Heart left ventricle (tissue), 16 donors: ENCODE measurements at regions not wholly inside any gene's neighbourhood (a gene's known extent, or its start where the extent isn't known, plus 50 kb on each side); places are given as distances from the start of the nearest gene placed in this dataset.

Experiments
- ATAC-seq, 4 donors: fragments of 200-7000 bp; cut with Tn5 transposase; one replicate each; pipeline ENCODE4 v1.9.1; 2020 to 2022; ENCODE audit warnings: moderate library complexity in 4 of 4, mild to moderate bottlenecking in 3 of 4, moderate number of reproducible peaks in 1 of 4
- DNase-seq, 5 donors: peaks; one replicate each; pipeline ENCODE4 v3.0.0-alpha.2; 2020
- H3K27ac ChIP-seq, 12 donors: fragments of 200-600 bp; sonication (generic) in 4 of 12; one replicate each; pipeline versions ENCODE4 v1.5.0 to v1.8.0; 2016 to 2022; ENCODE audit warnings: mild to moderate bottlenecking in 2 of 12
- H3K27me3 ChIP-seq, 9 donors: fragments of 200-600 bp; sonication (generic) in 2 of 9; one replicate each; pipeline versions ENCODE4 v1.5.1 to v1.8.0; 2016 to 2022; ENCODE audit warnings: mild to moderate bottlenecking in 3 of 9
- H3K36me3 ChIP-seq, 9 donors: fragments of 200-600 bp; sonication (generic) in 2 of 9; one replicate each; pipeline versions ENCODE4 v1.5.0 to v1.8.0; 2018 to 2022; ENCODE audit warnings: mild to moderate bottlenecking in 2 of 9
- H3K4me1 ChIP-seq, 12 donors: fragments of 200-600 bp; sonication (generic) in 4 of 12; one replicate each; pipeline versions ENCODE4 v1.5.0 to v1.8.0; 2016 to 2022; ENCODE audit warnings: mild to moderate bottlenecking in 3 of 12
- H3K4me3 ChIP-seq, 12 donors: fragments of 200-600 bp; sonication (generic) in 4 of 12; one replicate each; pipeline versions ENCODE4 v1.5.0 to v1.8.0; 2017 to 2022; ENCODE audit warnings: mild to moderate bottlenecking in 9 of 12, moderate library complexity in 4 of 12
- H3K9me3 ChIP-seq, 12 donors: fragments of 200-600 bp; sonication (generic) in 4 of 12; one replicate each; pipeline versions ENCODE4 v1.5.0 to v1.8.0; 2016 to 2022; ENCODE audit warnings: mild to moderate bottlenecking in 1 of 12
- POLR2A ChIP-seq, 2 donors: fragments of 450-650 bp; IDR thresholded peaks; one replicate each; pipeline ENCODE4 v1.6.1; 2017; ENCODE audit warnings: antibody characterized with exemption in 2 of 2, mild to moderate bottlenecking in 2 of 2, moderate library complexity in 2 of 2
- WGBS, 4 donors: extraction: QIAGEN DNeasy Blood & Tissue Kit in 2 of 4; methylation state at CpG; one replicate each; pipeline versions ENCODE4 v1.1.5 to v1.1.7; 2013 to 2018; 5-methylcytosine and 5-hydroxymethylcytosine counted together
- intact Hi-C, 10 donors: fragments of 100-400 bp; cut with DNase I; formaldehyde crosslinking; loops; one replicate each; pipeline versions ENCODE4 v1.11.1 to v1.14.2; 2022
- TF ChIP-seq, protein P1 (sequence below), 12 donors: fragments of 200-600 bp; sonication (generic) in 4 of 12; IDR thresholded peaks; one replicate each; pipeline versions ENCODE4 v1.5.0 to v1.8.0; 2018 to 2022; ENCODE audit warnings: antibody characterized with exemption in 12 of 12, mild to moderate bottlenecking in 5 of 12
- donor health status: ischemic (EF 13 %, LVEDD 7.1; RV severe dilation, severe dysfunction).
- donor health status: healthy with polysubstance abuse.
- donor health status: DM: no; HTN: yes; CAD: no.
- donor health status: DM: no; HTN: no; CAD: no.
- donor health status: ischemic (EF 25% LVEDD 6.9; RV normal size, moderate dysfunction).
- donor health status: ischemic (EF 25% LVEDD 5.7; RV mildly dilated, moderate dysfunction).
- donor health status: healthy.
- donor health status: DM: yes; HTN: yes; CAD: no.
- donor health status: ischemic (EF 35%, LVEDD 5.7; RV mildly dilated, moderate dysfunction).
- donor health status: nonischemic (EF 11% LVEDD 7.7; RV severe dilation, severe dysfunction).
- donor health status: DM: yes; HTN: yes; CAD: no.
- donor health status: PGD.
- donor health status: ischemic (EF 29% LVEDD 5.4; RV normal size, mild dysfunction).
- donor health status: nonischemic (EF 23%, LVEDD 6.1; RV moderate dilation, normal function).

DNA sequence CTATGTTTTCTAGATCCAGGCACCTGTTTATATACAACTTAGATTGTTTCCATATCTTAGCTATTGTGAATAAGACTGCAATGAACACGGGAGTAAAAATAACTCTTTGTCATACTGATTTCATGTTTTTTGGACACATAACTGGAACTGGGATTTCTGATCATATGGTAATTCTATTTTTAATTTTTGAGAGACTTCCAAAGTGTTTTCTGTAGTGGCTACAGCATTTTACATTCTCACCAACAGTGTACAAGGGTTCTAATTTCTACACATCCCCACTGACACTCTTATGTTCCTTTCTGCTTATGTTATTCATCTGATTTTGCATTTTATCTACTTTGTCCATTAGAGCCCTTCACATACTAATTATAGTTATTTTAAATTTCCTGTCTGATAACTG is 1152.9 kb downstream of the SLITRK1 start:
- H3K9me3 ChIP-seq = peaks cover 0 to 8% (median 0%) of the 10 kb centered on the region in 12 donors
- TF ChIP-seq POLR2A (IDR thresholded peaks at IDR 0.05) = no peak
- TF ChIP-seq, protein P1, sequence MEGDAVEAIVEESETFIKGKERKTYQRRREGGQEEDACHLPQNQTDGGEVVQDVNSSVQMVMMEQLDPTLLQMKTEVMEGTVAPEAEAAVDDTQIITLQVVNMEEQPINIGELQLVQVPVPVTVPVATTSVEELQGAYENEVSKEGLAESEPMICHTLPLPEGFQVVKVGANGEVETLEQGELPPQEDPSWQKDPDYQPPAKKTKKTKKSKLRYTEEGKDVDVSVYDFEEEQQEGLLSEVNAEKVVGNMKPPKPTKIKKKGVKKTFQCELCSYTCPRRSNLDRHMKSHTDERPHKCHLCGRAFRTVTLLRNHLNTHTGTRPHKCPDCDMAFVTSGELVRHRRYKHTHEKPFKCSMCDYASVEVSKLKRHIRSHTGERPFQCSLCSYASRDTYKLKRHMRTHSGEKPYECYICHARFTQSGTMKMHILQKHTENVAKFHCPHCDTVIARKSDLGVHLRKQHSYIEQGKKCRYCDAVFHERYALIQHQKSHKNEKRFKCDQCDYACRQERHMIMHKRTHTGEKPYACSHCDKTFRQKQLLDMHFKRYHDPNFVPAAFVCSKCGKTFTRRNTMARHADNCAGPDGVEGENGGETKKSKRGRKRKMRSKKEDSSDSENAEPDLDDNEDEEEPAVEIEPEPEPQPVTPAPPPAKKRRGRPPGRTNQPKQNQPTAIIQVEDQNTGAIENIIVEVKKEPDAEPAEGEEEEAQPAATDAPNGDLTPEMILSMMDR (IDR thresholded peaks at IDR 0.05) = no peak
- WGBS, 4 donors = 29 to 51% (median 40%) methylated on average over 1 of the region's 1 CpG
- no peak for DNase-seq
- no peak overlapping the region for H3K27ac ChIP-seq
- no peaks in the 10 kb centered on the region for H3K4me1 ChIP-seq
- intact Hi-C loops = no loop called here
- no peak overlapping the region for H3K4me3 ChIP-seq
- H3K36me3 ChIP-seq = no peaks in the 10 kb centered on the region
- no peaks in the 10 kb centered on the region for H3K27me3 ChIP-seq
- no peak for ATAC-seq

DNA sequence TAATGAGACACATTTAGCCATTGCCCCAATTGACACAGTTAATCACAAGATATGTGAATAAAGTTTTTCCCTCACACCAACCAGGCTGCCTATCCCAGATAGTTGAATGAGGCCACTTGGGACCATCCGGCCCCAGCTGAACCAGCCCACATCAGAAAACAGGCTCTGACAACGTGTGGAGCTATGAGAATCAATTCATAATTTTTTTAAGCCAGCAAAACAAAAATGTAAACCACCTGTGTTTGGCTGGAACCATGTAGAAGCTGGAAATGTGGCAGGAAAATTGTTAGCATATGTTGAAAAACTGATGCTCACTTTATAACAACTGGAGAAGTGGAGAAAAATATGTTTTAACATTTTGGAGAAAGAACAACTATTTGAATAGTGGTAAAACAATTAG is 1161.3 kb downstream of the SLITRK1 start:
- no peaks in the 10 kb centered on the region for H3K4me1 ChIP-seq
- DNase-seq = peak in 1 of 5 donors; percentile 21
- H3K4me3 ChIP-seq = no peak overlapping the region
- intact Hi-C loops = no loop called here
- no peaks in the 10 kb centered on the region for H3K27me3 ChIP-seq
- H3K27ac ChIP-seq = no peak overlapping the region
- no peaks in the 10 kb centered on the region for H3K9me3 ChIP-seq
- no peak for ATAC-seq
- no peaks in the 10 kb centered on the region for H3K36me3 ChIP-seq
- 44 to 55% (median 50%) methylated on average over 2 of the region's 2 CpGs for WGBS, 4 donors
- TF ChIP-seq POLR2A (IDR thresholded peaks at IDR 0.05) = no peak
- TF ChIP-seq, protein P1 (IDR thresholded peaks at IDR 0.05) = no peak

DNA sequence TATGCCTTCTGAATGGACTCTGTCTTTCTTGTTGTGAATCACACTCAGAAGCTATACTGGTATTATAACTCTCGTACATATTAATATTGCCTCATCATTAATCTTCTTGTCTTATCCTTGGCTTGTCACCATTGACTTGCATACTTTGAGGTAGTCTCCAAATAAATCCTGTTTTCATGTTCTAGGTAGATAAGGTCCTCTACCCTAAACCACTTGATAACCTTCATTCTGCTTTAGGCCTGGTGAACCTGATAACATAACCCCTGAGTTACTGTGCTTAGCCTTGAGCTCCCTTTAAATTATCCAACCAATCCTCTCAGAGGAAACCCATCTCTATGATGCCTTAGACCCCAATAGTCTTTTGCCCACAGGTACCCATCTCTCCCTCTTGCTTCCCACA is 1162.3 kb downstream of the SLITRK1 start:
- no peak for ATAC-seq
- no peak overlapping the region for H3K27ac ChIP-seq
- TF ChIP-seq POLR2A (IDR thresholded peaks at IDR 0.05) = no peak
- TF ChIP-seq, protein P1 (IDR thresholded peaks at IDR 0.05) = no peak
- 49 to 92% (median 88%) methylated on average over 1 of the region's 1 CpG for WGBS, 4 donors
- no peaks in the 10 kb centered on the region for H3K36me3 ChIP-seq
- intact Hi-C loops = no loop called here
- no peaks in the 10 kb centered on the region for H3K4me1 ChIP-seq
- no peak overlapping the region for H3K4me3 ChIP-seq
- DNase-seq = no peak
- H3K27me3 ChIP-seq = no peaks in the 10 kb centered on the region
- no peaks in the 10 kb centered on the region for H3K9me3 ChIP-seq

DNA sequence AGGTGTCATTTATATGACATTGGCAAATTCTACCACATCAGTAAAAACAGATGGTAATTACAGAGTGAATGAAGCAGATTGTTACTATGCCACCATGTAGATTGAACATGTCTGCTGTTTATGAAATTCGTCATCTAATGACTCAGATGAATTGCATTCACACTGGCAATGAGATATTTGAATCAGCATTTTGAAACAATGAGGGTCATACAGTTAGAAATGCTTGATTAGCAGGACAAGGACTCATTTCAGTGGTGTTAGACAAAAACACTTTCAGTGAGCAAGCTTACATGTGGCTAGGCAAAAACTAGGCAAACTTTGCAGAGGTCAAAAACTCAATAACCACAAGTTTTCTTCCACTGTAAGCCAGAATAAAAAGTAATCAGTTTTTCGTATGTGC is 1165.0 kb downstream of the SLITRK1 start:
- no peak for DNase-seq
- no peaks in the 10 kb centered on the region for H3K4me1 ChIP-seq
- TF ChIP-seq POLR2A (IDR thresholded peaks at IDR 0.05) = no peak
- TF ChIP-seq, protein P1 (IDR thresholded peaks at IDR 0.05) = no peak
- WGBS, 4 donors = 73 to 82% (median 76%) methylated on average over 2 of the region's 2 CpGs
- no peak for ATAC-seq
- no peaks in the 10 kb centered on the region for H3K27me3 ChIP-seq
- no peaks in the 10 kb centered on the region for H3K9me3 ChIP-seq
- no peak overlapping the region for H3K27ac ChIP-seq
- H3K4me3 ChIP-seq = no peak overlapping the region
- H3K36me3 ChIP-seq = no peaks in the 10 kb centered on the region
- intact Hi-C loops = no loop called here
